Large intestine (tissue), 3 donors: ENCODE measurements at regions not wholly inside any gene's neighbourhood (a gene's known extent, or its start where the extent isn't known, plus 50 kb on each side); places are given as distances from the start of the nearest gene placed in this dataset.

ENCODE experiments used
- DNase-seq, 2 donors: peaks; one replicate each; pipeline versions ENCODE4 v3.0.0 to v3.0.0-alpha.2; 2013
- H3K27ac ChIP-seq: one replicate; pipeline ENCODE4 v1.5.1; 2013; ENCODE audit warnings: low read length
- H3K27me3 ChIP-seq: 2 replicates; pipeline ENCODE4 v1.6.1; 2013; ENCODE audit warnings: low read length; ENCODE audit not compliant: control insufficient read depth, insufficient read depth
- H3K36me3 ChIP-seq: 2 replicates; pipeline ENCODE4 v1.6.1; 2013; ENCODE audit warnings: low read length; ENCODE audit not compliant: control insufficient read depth, insufficient read depth
- H3K4me1 ChIP-seq: one replicate; pipeline ENCODE4 v1.6.1; 2013; ENCODE audit warnings: low read length; ENCODE audit not compliant: control insufficient read depth, insufficient read depth
- H3K4me3 ChIP-seq: one replicate; pipeline ENCODE4 v1.5.1; 2013; ENCODE audit warnings: low read length
- H3K9me3 ChIP-seq: one replicate; pipeline ENCODE4 v1.6.1; 2013; ENCODE audit warnings: mild to moderate bottlenecking, low read depth, low read length, moderate library complexity; ENCODE audit not compliant: control insufficient read depth
- WGBS: methylation state at CpG from one replicate; pipeline ENCODE4 v1.1.5; 2013; ENCODE audit warnings: low lambda C conversion rate; ENCODE audit not compliant: insufficient coverage; 5-methylcytosine and 5-hydroxymethylcytosine counted together

DNA sequence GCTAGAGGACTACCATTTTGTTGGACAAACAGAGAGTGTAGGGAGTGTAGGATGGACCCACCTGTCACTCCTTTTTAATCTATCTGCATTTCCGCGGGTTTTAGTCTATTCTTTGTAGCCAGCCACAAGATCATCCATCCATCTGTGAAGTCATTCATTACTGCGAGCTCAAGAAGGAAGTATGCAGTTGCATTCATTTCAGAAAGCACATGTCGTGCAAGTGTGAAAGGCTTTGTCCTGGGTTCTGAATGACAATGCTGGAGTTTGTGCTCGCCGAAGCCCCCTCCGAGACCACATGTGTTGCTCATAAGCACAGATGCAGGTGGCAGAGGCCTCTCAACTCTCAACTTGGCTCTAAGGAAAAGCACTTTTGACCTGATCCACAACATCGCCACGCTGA is 70.3 kb upstream of the BASP1 start:
- Histone ChIP-seq H3K9me3 (no peaks in the 10 kb centered on the region), H3K27me3 (no peaks in the 10 kb centered on the region), H3K36me3 (no peaks in the 10 kb centered on the region), H3K4me1 (no peaks in the 10 kb centered on the region), H3K27ac (no peak overlapping the region), H3K4me3 (no peak overlapping the region)
- DNase-seq = no peak
- 100% methylated on average over 1 of the region's 9 CpGs for WGBS

DNA sequence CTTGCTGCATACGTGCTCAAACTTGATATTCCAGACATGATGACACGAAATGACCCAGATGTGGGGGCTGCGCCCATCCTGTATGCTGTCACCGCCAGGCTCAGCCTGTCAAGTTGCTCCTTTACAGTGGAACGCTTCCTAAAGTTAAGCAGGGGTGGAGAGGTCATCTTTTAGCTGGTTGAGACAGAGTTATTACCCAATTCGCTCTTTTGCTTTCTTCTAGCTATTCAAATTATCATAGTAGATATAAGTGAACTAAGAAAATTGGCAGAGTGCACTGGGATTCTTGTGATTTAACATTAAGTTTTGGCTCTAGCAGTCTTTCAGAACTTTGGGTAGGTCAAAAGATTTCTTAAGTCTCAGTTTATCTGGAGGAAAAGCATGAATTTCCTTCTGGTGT is 69.8 kb upstream of the BASP1 start:
- Histone ChIP-seq H3K27ac (no peak overlapping the region), H3K27me3 (no peaks in the 10 kb centered on the region), H3K4me1 (no peaks in the 10 kb centered on the region), H3K9me3 (no peaks in the 10 kb centered on the region), H3K4me3 (no peak overlapping the region), H3K36me3 (no peaks in the 10 kb centered on the region)
- WGBS = no CpG with 5 or more reads among the region's 6 CpGs
- no peak for DNase-seq

DNA sequence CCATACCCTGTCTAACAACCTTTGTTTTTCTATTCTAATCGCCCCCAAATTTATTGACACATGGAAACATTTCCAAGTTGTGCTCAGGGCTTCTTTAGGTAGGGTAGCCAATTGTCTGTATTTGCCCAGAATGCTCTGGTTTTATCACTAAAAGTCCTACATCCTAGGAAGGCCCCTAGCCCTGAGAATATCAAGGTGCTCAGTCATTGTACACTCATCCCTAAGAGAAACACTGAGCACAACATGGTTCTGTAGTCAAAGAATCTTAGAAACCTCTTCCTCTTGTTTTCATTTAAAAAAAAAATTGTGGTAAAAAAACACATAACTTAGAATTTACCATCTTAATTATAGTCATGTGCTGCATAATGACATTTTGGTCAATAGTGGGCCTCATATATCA is 69.0 kb upstream of the BASP1 start:
- Histone ChIP-seq H3K4me3 (no peak overlapping the region), H3K36me3 (no peaks in the 10 kb centered on the region), H3K27me3 (no peaks in the 10 kb centered on the region), H3K27ac (no peak overlapping the region), H3K4me1 (no peaks in the 10 kb centered on the region), H3K9me3 (no peaks in the 10 kb centered on the region)
- WGBS = no CpG with 5 or more reads among the region's 1 CpG
- no peak for DNase-seq

DNA sequence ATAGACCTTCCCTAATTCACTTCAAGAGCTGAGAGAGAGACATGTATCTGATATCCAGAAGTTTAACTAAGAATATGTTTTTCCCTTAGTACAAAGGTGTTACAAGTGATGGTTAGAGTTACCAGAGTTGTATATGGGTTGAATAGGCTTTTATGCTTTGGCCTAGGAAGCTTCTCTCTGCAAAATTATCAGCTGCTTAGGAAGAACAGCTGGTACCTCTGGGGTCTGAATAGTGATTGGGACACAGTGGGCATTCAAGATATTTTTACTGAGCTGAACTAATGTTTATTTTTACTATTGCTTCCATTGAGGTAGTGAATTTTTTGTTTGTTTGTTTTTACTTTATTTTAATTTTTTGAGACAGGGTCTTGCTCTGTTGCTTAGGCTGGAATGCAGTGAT is 67.6 kb upstream of the BASP1 start:
- no peak for DNase-seq
- H3K9me3 ChIP-seq = no peaks in the 10 kb centered on the region
- no peaks in the 10 kb centered on the region for H3K27me3 ChIP-seq
- H3K36me3 ChIP-seq = no peaks in the 10 kb centered on the region
- H3K27ac ChIP-seq = no peak overlapping the region
- H3K4me3 ChIP-seq = no peak overlapping the region
- H3K4me1 ChIP-seq = no peaks in the 10 kb centered on the region

DNA sequence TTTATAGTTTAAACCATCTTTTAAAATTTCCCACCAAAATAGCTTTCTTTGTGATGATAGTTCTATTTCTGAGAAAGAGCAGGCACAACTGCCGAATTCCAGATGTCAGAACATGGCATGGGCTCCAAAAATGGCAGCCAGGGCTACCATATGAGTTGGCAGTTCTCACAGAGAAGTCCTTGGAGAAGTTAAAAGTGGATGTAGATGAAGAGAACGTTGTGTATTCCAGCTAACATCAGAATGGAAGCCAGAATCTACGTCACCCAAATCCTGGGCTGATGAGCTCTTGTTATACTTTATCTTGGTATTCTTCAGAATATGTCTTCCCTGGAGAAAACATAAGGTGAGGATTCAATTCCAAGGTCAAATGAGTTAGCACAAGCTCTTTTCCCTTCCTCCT is 66.9 kb upstream of the BASP1 start:
- Histone ChIP-seq H3K9me3 (no peaks in the 10 kb centered on the region), H3K36me3 (no peaks in the 10 kb centered on the region), H3K27me3 (no peaks in the 10 kb centered on the region), H3K27ac (no peak overlapping the region), H3K4me3 (no peak overlapping the region), H3K4me1 (no peaks in the 10 kb centered on the region)
- DNase-seq = no peak
- no CpG with 5 or more reads among the region's 3 CpGs for WGBS

DNA sequence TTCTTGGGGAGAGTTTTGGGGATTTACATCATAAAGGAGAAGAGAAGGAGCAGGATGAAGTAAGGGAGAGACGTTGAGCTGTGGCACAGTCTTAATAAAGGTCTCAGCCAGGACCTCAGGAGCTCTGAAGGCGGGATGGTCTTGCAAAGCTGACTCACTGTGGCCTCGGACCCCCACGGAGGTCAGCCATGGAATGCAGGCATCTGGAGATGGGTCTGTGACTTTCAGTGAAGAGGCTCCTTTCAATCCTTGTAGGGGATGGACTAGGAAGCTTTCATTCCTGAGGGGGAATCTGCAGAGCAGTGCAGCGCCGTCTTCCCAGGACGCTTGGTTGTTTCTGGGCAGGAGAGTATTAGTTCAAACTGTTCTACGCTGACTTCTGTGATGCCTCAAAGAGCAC is 65.7 kb upstream of the BASP1 start:
- 40% methylated on average over 1 of the region's 8 CpGs for WGBS
- no peak for DNase-seq
- H3K4me3 ChIP-seq = no peak overlapping the region
- H3K27ac ChIP-seq = no peak overlapping the region
- no peaks in the 10 kb centered on the region for H3K27me3 ChIP-seq
- no peaks in the 10 kb centered on the region for H3K4me1 ChIP-seq
- H3K9me3 ChIP-seq = no peaks in the 10 kb centered on the region
- no peaks in the 10 kb centered on the region for H3K36me3 ChIP-seq

DNA sequence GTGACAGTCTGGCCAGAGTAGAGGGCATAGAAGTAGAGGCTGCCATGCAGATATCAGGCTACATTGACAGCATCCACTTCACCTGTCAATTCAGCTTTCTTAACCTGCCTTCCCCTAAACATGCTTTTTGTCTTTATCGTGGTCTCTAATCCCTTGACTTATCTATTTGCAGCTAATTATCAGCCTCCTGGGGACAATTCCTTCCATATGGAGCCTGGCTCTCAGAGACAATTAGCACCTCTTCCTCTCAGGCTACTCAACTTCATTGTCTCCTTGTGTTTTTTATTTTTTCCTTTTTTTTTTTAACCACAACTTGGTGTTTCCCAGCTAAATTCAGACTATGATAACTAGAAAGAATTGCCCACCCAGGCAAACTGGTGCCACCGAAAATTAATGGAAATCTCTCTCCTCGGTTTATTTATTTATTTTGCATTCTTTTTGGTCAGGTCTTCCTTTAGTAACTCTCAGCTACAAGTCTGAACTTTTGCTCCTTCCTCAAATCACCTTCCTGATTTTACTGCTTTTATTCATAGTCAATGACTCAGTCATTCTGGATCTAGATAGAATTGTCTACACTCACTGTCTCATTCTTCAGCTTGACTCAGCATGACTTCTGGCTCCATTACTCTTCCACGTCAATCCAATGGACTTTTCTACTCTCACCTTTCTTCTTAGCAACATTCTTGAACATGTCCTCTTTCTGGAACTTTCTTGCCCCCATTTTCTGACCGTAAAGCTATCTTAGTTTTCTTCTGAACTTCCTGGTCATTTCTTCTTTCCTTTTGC is 63.0 kb upstream of the BASP1 start:
- H3K27me3 ChIP-seq = no peaks in the 10 kb centered on the region
- H3K36me3 ChIP-seq = no peaks in the 10 kb centered on the region
- H3K4me1 ChIP-seq = no peaks in the 10 kb centered on the region
- no peak overlapping the region for H3K4me3 ChIP-seq
- 56% methylated on average over 3 of the region's 5 CpGs for WGBS
- DNase-seq = no peak
- H3K27ac ChIP-seq = no peak overlapping the region
- H3K9me3 ChIP-seq = no peaks in the 10 kb centered on the region

DNA sequence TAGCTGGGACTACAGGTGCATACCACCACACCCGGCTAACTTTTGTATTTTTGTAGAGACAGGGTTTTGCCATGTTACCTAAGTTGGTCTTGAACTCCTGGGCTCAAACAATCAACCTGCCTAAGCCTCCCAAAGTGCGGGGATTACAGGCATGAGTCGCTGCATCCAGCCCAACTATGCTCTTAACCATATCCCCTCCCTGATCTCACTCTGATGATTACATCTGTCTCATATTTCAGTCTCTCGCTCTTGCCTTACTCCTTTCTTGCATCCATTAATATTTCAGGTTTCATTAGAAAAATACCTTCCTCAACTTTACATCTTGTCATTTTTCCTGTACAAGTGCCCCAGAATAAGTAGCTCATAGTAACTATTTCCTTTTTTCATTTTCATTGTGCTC is 61.0 kb upstream of the BASP1 start:
- Histone ChIP-seq H3K9me3 (no peaks in the 10 kb centered on the region), H3K27ac (no peak overlapping the region), H3K4me3 (no peak overlapping the region), H3K27me3 (no peaks in the 10 kb centered on the region), H3K4me1 (no peaks in the 10 kb centered on the region), H3K36me3 (no peaks in the 10 kb centered on the region)
- no peak for DNase-seq
- WGBS = 83% methylated on average over 1 of the region's 4 CpGs

DNA sequence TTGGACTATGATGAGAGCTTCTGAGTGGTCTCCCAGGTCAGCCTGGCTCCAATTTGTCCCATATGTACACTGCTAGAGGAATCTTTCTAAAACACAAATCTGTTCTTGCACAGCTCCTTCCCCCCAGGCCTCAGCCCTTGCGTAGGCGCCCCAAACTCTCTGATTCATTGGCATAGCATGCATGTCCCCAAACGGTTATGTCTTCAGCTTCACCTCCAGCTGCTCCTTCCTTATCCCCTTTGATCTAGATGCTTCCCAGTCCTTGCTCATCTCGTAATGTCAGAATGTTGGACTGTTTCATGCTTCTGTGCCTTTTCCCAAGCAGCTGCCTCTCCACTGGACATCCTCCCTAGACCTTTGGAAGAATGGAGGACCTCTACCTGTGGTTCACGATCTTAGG is 60.1 kb upstream of the BASP1 start:
- no peak for DNase-seq

DNA sequence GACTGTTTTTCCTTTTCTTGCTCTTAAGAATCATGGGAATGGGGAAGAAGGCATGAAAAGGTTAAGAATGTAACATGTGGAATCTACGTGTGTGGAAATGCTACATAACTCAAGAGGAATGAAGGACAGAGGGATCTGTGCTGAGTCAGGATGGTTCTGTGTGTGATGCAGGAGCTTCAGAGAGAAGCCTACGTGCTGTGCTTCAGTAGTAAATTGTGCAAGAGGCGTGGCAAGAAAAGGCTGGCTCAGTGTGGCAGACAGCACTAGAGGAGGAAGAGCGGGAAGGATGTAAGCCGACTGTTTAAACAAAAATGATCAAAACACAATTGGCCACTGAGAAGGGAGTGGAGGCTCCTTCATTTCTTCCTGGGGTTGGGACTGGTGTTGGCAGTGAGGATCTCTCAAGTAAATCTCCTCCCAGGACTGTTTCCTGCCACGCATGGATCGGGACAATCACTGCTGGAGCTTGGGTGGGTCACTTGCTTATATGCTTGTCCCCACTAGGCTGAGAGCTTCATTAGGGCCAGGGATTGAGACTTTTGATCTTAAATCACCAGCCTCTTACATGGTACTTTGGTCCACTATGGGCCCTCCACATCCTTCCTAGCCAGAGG is 59.4 kb upstream of the BASP1 start:
- Histone ChIP-seq H3K4me3 (no peak overlapping the region), H3K4me1 (no peaks in the 10 kb centered on the region), H3K9me3 (no peaks in the 10 kb centered on the region), H3K27me3 (no peaks in the 10 kb centered on the region), H3K27ac (no peak overlapping the region), H3K36me3 (no peaks in the 10 kb centered on the region)
- no peak for DNase-seq
- 79% methylated on average over 2 of the region's 7 CpGs for WGBS

More for the DNA sequence above, 60.1 kb upstream of the BASP1 start:
- Histone ChIP-seq H3K9me3 (no peaks in the 10 kb centered on the region), H3K4me1 (no peaks in the 10 kb centered on the region), H3K27ac (no peak overlapping the region), H3K27me3 (no peaks in the 10 kb centered on the region), H3K4me3 (no peak overlapping the region), H3K36me3 (no peaks in the 10 kb centered on the region)
- no CpG with 5 or more reads among the region's 5 CpGs for WGBS

DNA sequence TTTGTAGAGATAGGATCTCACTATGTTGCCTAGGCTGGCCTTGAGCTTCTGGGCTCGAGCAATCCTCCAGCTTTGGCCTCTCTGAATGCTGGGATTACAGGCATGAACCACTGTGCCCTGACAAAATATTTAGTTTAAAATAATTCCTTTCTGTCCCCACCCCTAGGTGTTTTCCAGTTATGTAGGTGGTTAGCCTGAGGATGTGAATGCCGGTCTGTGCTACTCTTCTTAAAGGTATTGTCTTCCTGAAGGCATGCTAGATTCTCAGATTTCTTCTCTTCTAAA is 56.7 kb upstream of the BASP1 start:
- Histone ChIP-seq H3K9me3 (no peaks in the 10 kb centered on the region), H3K27ac (no peak overlapping the region), H3K27me3 (no peaks in the 10 kb centered on the region), H3K4me3 (no peak overlapping the region), H3K36me3 (no peaks in the 10 kb centered on the region), H3K4me1 (no peaks in the 10 kb centered on the region)
- WGBS = 78% methylated on average over 1 of the region's 2 CpGs
- DNase-seq = no peak
